WERI-Rb-1 (cell line): ENCODE measurements at regions not wholly inside any gene's neighbourhood (a gene's known extent, or its start where the extent isn't known, plus 50 kb on each side); places are given as distances from the start of the nearest gene placed in this dataset.

Experiments used
- DNase-seq: peaks from one replicate; pipeline ENCODE4 v3.0.0-alpha.2; 2020
- H3K27ac ChIP-seq: fragments of 250-450 bp; sonication (Bioruptor Pico); 2 replicates; pipeline ENCODE4 v1.5.1; 2020; ENCODE audit warnings: mild to moderate bottlenecking, moderate library complexity
- H3K27me3 ChIP-seq: fragments of 250-450 bp; sonication (Bioruptor Pico); 2 replicates; pipeline ENCODE4 v1.5.1; 2021; ENCODE audit warnings: mild to moderate bottlenecking, low read depth, moderate library complexity; ENCODE audit not compliant: insufficient read depth, severe bottlenecking
- H3K36me3 ChIP-seq: fragments of 250-450 bp; sonication (Bioruptor Pico); 2 replicates; pipeline ENCODE4 v1.5.1; 2020; ENCODE audit warnings: mild to moderate bottlenecking, moderate library complexity
- H3K4me3 ChIP-seq: 2 replicates; pipeline ENCODE4 v1.5.1; 2011; ENCODE audit warnings: low read depth, mild to moderate bottlenecking, control low read depth, low read length
- H3K9me3 ChIP-seq: fragments of 250-450 bp; sonication (Bioruptor Pico); 2 replicates; pipeline ENCODE4 v1.5.1; 2021; ENCODE audit warnings: mild to moderate bottlenecking, moderate library complexity; ENCODE audit not compliant: severe bottlenecking
- TF ChIP-seq, protein P1 (sequence below): IDR thresholded peaks from 2 replicates; pipeline ENCODE4 v1.5.1; 2011; ENCODE audit warnings: low read depth, mild to moderate bottlenecking, control low read depth, inconsistent platforms, low read length

DNA sequence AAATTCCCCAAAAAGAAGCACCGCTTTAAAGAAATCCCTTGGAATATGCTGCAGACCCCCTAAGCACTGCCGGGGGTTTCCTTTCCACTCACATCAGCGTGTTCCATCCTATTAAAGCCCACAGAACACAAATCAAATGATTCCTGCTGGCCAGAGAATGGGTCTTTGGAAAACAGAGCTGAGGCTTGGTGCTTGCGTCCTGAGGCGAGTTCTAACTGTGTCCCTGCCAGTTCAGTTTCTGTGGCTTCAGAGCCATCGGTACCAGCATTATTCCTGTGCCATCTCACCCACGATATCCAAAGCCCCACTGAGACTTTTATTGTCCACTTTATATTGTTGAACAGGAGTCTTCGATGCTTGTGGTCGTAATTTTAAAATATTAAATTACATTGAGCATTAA, 142.0 kb upstream of the SYT13 start:
- H3K27me3 ChIP-seq, result no peaks in the 10 kb centered on the region
- DNase-seq, result no peak
- H3K36me3 ChIP-seq, result no peaks in the 10 kb centered on the region
- H3K4me3 ChIP-seq, result no peak overlapping the region
- H3K27ac ChIP-seq, result 0 out of 2 replicates have a peak overlapping the region, but pooled peaks have one; percentile 16
- TF ChIP-seq, protein P1, sequence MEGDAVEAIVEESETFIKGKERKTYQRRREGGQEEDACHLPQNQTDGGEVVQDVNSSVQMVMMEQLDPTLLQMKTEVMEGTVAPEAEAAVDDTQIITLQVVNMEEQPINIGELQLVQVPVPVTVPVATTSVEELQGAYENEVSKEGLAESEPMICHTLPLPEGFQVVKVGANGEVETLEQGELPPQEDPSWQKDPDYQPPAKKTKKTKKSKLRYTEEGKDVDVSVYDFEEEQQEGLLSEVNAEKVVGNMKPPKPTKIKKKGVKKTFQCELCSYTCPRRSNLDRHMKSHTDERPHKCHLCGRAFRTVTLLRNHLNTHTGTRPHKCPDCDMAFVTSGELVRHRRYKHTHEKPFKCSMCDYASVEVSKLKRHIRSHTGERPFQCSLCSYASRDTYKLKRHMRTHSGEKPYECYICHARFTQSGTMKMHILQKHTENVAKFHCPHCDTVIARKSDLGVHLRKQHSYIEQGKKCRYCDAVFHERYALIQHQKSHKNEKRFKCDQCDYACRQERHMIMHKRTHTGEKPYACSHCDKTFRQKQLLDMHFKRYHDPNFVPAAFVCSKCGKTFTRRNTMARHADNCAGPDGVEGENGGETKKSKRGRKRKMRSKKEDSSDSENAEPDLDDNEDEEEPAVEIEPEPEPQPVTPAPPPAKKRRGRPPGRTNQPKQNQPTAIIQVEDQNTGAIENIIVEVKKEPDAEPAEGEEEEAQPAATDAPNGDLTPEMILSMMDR, result no peak
- H3K9me3 ChIP-seq, result no peaks in the 10 kb centered on the region

- DNase-seq, result no peak
Measured at GRCh38 chr11:45424411-45425180, 138.5 kb upstream of the SYT13 start.

DNA sequence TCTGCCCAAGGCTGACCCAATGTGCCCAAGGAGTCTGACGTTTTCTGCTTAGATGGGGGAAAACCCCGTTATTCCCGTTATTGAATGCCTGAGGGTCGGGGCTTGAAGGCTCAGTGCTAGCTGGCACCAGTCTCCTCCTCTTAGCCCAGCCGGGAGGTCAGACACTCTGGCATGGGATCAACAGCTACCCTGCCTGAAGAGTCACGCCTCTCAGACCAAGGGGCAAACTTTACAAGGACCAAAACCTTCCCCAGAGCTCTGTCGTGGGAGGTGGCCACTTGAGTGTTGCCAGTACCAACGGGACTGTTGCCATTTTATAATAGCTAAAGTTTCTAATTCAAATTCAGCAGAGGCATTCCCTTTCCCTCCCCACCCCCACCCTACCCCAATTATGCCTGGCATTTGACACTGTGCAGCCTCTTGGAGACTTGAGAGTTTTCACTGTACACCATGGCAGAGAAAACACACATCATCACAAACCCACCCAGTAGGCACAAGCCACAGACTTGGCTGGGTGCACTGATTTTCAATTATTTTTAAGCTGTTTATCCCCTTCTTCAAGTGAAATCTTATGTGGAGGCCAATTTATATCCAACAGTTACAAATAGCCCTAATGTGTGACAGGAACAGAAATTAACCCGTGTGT, 137.5 kb upstream of the SYT13 start:
- no peaks in the 10 kb centered on the region for H3K27me3 ChIP-seq
- H3K9me3 ChIP-seq, result no peaks in the 10 kb centered on the region
- H3K36me3 ChIP-seq, result no peaks in the 10 kb centered on the region
- no peak for DNase-seq
- H3K27ac ChIP-seq, result no peak overlapping the region
- no peak overlapping the region for H3K4me3 ChIP-seq
- TF ChIP-seq, protein P1, result no peak

More at GRCh38 chr11:45424411-45425180, 138.5 kb upstream of the SYT13 start:
- Histone ChIP-seq H3K4me3 (no peak overlapping the region), H3K9me3 (no peaks in the 10 kb centered on the region), H3K36me3 (no peaks in the 10 kb centered on the region), H3K27me3 (no peaks in the 10 kb centered on the region), H3K27ac (no peak overlapping the region)
- TF ChIP-seq, protein P1, result no peak

- H3K4me3 ChIP-seq, result no peak overlapping the region
- no peaks in the 10 kb centered on the region for H3K36me3 ChIP-seq
- DNase-seq, result no peak
- TF ChIP-seq, protein P1, result no peak
- H3K27ac ChIP-seq, result no peak overlapping the region
- H3K9me3 ChIP-seq, result no peaks in the 10 kb centered on the region
- no peaks in the 10 kb centered on the region for H3K27me3 ChIP-seq
Measured at GRCh38 chr11:45423036-45423435, 136.9 kb upstream of the SYT13 start.

- no peak overlapping the region for H3K4me3 ChIP-seq
- H3K9me3 ChIP-seq, result no peaks in the 10 kb centered on the region
- H3K27ac ChIP-seq, result no peak overlapping the region
- no peaks in the 10 kb centered on the region for H3K27me3 ChIP-seq
- H3K36me3 ChIP-seq, result no peaks in the 10 kb centered on the region
- no peak for DNase-seq
- TF ChIP-seq, protein P1, result no peak
Measured at GRCh38 chr11:45414088-45414487, 127.9 kb upstream of the SYT13 start.
